H9 (cell line): ENCODE measurements at regions not wholly inside any gene's neighbourhood (a gene's known extent, or its start where the extent isn't known, plus 50 kb on each side); places are given as distances from the start of the nearest gene placed in this dataset.

Experiments
- DNase-seq: peaks from one replicate; pipeline ENCODE4 v3.0.0-alpha.2; 2017
- H2AFZ ChIP-seq: one replicate; pipeline ENCODE4 v1.6.1; 2013; ENCODE audit warnings: mild to moderate bottlenecking, low read length, control low read depth, moderate library complexity
- H2AK5ac ChIP-seq: 2 replicates; pipeline ENCODE4 v1.6.1; 2013; ENCODE audit warnings: low read length, control low read depth, mixed read lengths; ENCODE audit not compliant: insufficient read length
- H2BK120ac ChIP-seq: one replicate; pipeline ENCODE4 v1.6.1; 2013; ENCODE audit warnings: low read depth, mild to moderate bottlenecking, low read length, control low read depth, inconsistent platforms; ENCODE audit not compliant: poor library complexity, severe bottlenecking
- H2BK12ac ChIP-seq: 2 replicates; pipeline ENCODE4 v1.6.1; 2013; ENCODE audit warnings: low read length, control low read depth, mixed read lengths, low read depth; ENCODE audit not compliant: insufficient read length
- H2BK15ac ChIP-seq: 2 replicates; pipeline ENCODE4 v1.6.1; 2013; ENCODE audit warnings: low read depth, low read length, control low read depth
- H2BK20ac ChIP-seq: one replicate; pipeline ENCODE4 v1.6.1; 2013; ENCODE audit warnings: low read depth, mild to moderate bottlenecking, low read length, control low read depth, inconsistent platforms; ENCODE audit not compliant: poor library complexity, severe bottlenecking
- H2BK5ac ChIP-seq: 2 replicates; pipeline ENCODE4 v1.6.1; 2013; ENCODE audit warnings: low read length, control low read depth, mixed read lengths; ENCODE audit not compliant: insufficient read length
- H3K14ac ChIP-seq: 2 replicates; pipeline ENCODE4 v1.6.1; 2013; ENCODE audit warnings: low read length, control low read depth; ENCODE audit not compliant: insufficient read depth
- H3K18ac ChIP-seq: 2 replicates; pipeline ENCODE4 v1.6.1; 2013; ENCODE audit warnings: low read depth, mild to moderate bottlenecking, mixed read lengths, low read length, control low read depth; ENCODE audit not compliant: insufficient read length
- H3K23ac ChIP-seq: 2 replicates; pipeline ENCODE4 v1.6.1; 2013; ENCODE audit warnings: low read length, control low read depth, mixed read lengths, low read depth; ENCODE audit not compliant: insufficient read length
- H3K23me2 ChIP-seq: 2 replicates; pipeline ENCODE4 v1.6.1; 2013; ENCODE audit warnings: low read depth, mild to moderate bottlenecking, mixed read lengths, low read length, control low read depth; ENCODE audit not compliant: insufficient read length, poor library complexity, severe bottlenecking
- H3K27ac ChIP-seq: 2 replicates; pipeline ENCODE4 v1.5.1; 2013; ENCODE audit warnings: low read length, control low read depth, mixed read lengths, low read depth; ENCODE audit not compliant: insufficient read length
- H3K27me3 ChIP-seq: 2 replicates; pipeline ENCODE4 v1.6.1; 2013; ENCODE audit warnings: low read length, control low read depth, inconsistent platforms; ENCODE audit not compliant: insufficient read depth
- H3K4ac ChIP-seq: 2 replicates; pipeline ENCODE4 v1.6.1; 2013; ENCODE audit warnings: low read depth, mild to moderate bottlenecking, control low read depth, inconsistent platforms, low read length, moderate library complexity
- H3K4me1 ChIP-seq: 2 replicates; pipeline ENCODE4 v1.6.1; 2013; ENCODE audit warnings: low read length, control low read depth, inconsistent platforms; ENCODE audit not compliant: insufficient read depth
- H3K4me2 ChIP-seq: 2 replicates; pipeline ENCODE4 v1.6.1; 2013; ENCODE audit warnings: low read length, control low read depth, mixed read lengths; ENCODE audit not compliant: insufficient read length, insufficient read depth
- H3K56ac ChIP-seq: 2 replicates; pipeline ENCODE4 v1.6.1; 2013; ENCODE audit warnings: low read depth, mild to moderate bottlenecking, mixed read lengths, low read length, control low read depth; ENCODE audit not compliant: insufficient read length
- H3K79me1 ChIP-seq: 2 replicates; pipeline ENCODE4 v1.6.1; 2013; ENCODE audit warnings: low read depth, mild to moderate bottlenecking, moderate library complexity, low read length, control low read depth, inconsistent platforms; ENCODE audit not compliant: insufficient read depth, poor library complexity, severe bottlenecking
- H3K79me2 ChIP-seq: 2 replicates; pipeline ENCODE4 v1.6.1; 2013; ENCODE audit warnings: low read length, control low read depth, inconsistent platforms; ENCODE audit not compliant: insufficient read depth
- H3K9ac ChIP-seq: 2 replicates; pipeline ENCODE4 v1.6.1; 2013; ENCODE audit warnings: low read length, control low read depth, mixed read lengths; ENCODE audit not compliant: insufficient read length; ENCODE audit errors: extremely low read depth
- H3K9me3 ChIP-seq: one replicate; pipeline ENCODE4 v1.6.1; 2013; ENCODE audit warnings: low read depth, low read length, inconsistent platforms; ENCODE audit not compliant: control insufficient read depth
- H3T11ph ChIP-seq: one replicate; pipeline ENCODE4 v1.6.1; 2013; ENCODE audit warnings: mild to moderate bottlenecking, low read length, control low read depth, inconsistent platforms
- H4K20me1 ChIP-seq: one replicate; pipeline ENCODE4 v1.6.1; 2013; ENCODE audit not compliant: control insufficient read depth, insufficient read length, insufficient read depth
- H4K5ac ChIP-seq: 2 replicates; pipeline ENCODE4 v1.6.1; 2013; ENCODE audit warnings: low read depth, mild to moderate bottlenecking, mixed read lengths, low read length, control low read depth; ENCODE audit not compliant: insufficient read length
- H4K8ac ChIP-seq: replicated peaks from 2 replicates; pipeline ENCODE4 v1.6.1; 2013; ENCODE audit warnings: low read length, control low read depth, mixed read lengths, low read depth; ENCODE audit not compliant: insufficient read length
- H4K91ac ChIP-seq: 2 replicates; pipeline ENCODE4 v1.6.1; 2013; ENCODE audit warnings: low read depth, mild to moderate bottlenecking, moderate library complexity, mixed read lengths, low read length, control low read depth; ENCODE audit not compliant: insufficient read length
- H3K27ac Mint-ChIP-seq, 3 experiments: 2 replicates in 2 of 3; 3 replicates in 1 of 3; pipeline ENCODE4 v1.8.0; 2020 to 2021; ENCODE audit warnings: mixed read lengths in 3 of 3, mild to moderate bottlenecking in 1 of 3, moderate library complexity in 1 of 3
- H3K27me3 Mint-ChIP-seq: 2 replicates; pipeline ENCODE4 v1.8.0; 2021; ENCODE audit warnings: low read depth, mild to moderate bottlenecking, moderate library complexity, mixed read lengths
- H3K36me3 Mint-ChIP-seq, 3 experiments: 2 replicates in 2 of 3; 3 replicates in 1 of 3; pipeline ENCODE4 v1.8.0; 2020 to 2021; ENCODE audit warnings: low read depth in 3 of 3, mixed read lengths in 3 of 3; ENCODE audit not compliant: insufficient read depth in 1 of 3
- H3K4me1 Mint-ChIP-seq, 2 experiments: 2 replicates each; pipeline ENCODE4 v1.8.0; 2020; ENCODE audit warnings: mixed read lengths in 2 of 2
- H3K4me3 Mint-ChIP-seq, 2 experiments: 2 replicates in 1 of 2; 3 replicates in 1 of 2; pipeline ENCODE4 v1.8.0; 2020 to 2021; ENCODE audit warnings: mild to moderate bottlenecking in 2 of 2, mixed read lengths in 2 of 2, moderate library complexity in 1 of 2
- H3K9me3 Mint-ChIP-seq, 2 experiments: 2 replicates in 1 of 2; 3 replicates in 1 of 2; pipeline ENCODE4 v1.8.0; 2020; ENCODE audit warnings: mild to moderate bottlenecking in 2 of 2, mixed read lengths in 2 of 2, moderate library complexity in 1 of 2
- CTCF ChIP-seq: fragments of 200-600 bp; sonication (generic); conservative IDR thresholded peaks from 3 replicates; pipeline ENCODE4 v1.8.0; 2021; ENCODE audit warnings: antibody characterized with exemption, mild to moderate bottlenecking
- WGBS: extraction: QIAGEN DNeasy Blood & Tissue Kit; methylation state at CpG from one replicate; pipeline ENCODE4 v1.1.7; 2013; ENCODE audit warnings: missing lambda C conversion rate, low lambda C conversion rate, mixed read lengths; ENCODE audit not compliant: insufficient read length; ENCODE audit errors: extremely low coverage; 5-methylcytosine and 5-hydroxymethylcytosine counted together

GRCh38 chr1:244970744-244971551 lies 106.6 kb upstream of the HNRNPU start:
- peaks cover 17 to 27% of the 10 kb centered on the region in 2 experiments for H3K4me1 Mint-ChIP-seq
- H3K4me2 ChIP-seq, result peak overlapping the region; percentile 92
- peak overlapping the region; percentile 85 to 91 for H3K4me3 Mint-ChIP-seq
- H4K5ac ChIP-seq, result peak overlapping the region; percentile 99
- H3K9me3 Mint-ChIP-seq, result no peaks in the 10 kb centered on the region; a peak in 1 of 5 replicates
- H3K56ac ChIP-seq, result peak overlapping the region; percentile 98
- peak overlapping the region; percentile 99 for H4K91ac ChIP-seq
- H2BK5ac ChIP-seq, result peak overlapping the region; percentile 99
- H2BK120ac ChIP-seq, result peak overlapping the region; percentile 99
- no peaks in the 10 kb centered on the region for H4K20me1 ChIP-seq
- H3K27me3 ChIP-seq, result no peaks in the 10 kb centered on the region
- H3K9ac ChIP-seq, result peak overlapping the region; percentile 100
- H3K23me2 ChIP-seq, result peaks cover 14% of the 10 kb centered on the region
- H3K4me1 ChIP-seq, result no peaks in the 10 kb centered on the region
- H3K27ac Mint-ChIP-seq, result peak overlapping the region; percentile 100
- peak overlapping the region; percentile 80 for H3T11ph ChIP-seq
- no peaks in the 10 kb centered on the region for H3K27me3 Mint-ChIP-seq
- peak overlapping the region; percentile 97 for H2BK12ac ChIP-seq
- peaks cover 0 to 10% (median 5%) of the 10 kb centered on the region in 3 experiments; a peak in 4 of 7 replicates for H3K36me3 Mint-ChIP-seq
- WGBS, result no CpG with 5 or more reads among the region's 67 CpGs
- H3K23ac ChIP-seq, result peak overlapping the region; percentile 76
- peak overlapping the region; percentile 100 for H3K18ac ChIP-seq
- no peak overlapping the region; the same call in 1 of the 2 replicates for H2BK15ac ChIP-seq
- no peaks in the 10 kb centered on the region for H3K79me1 ChIP-seq
- peak; percentile 56; the same call in 2 of the 3 replicates for TF ChIP-seq CTCF
- H3K9me3 ChIP-seq, result no peaks in the 10 kb centered on the region
- H4K8ac ChIP-seq, result peak overlapping the region; percentile 99
- H2BK20ac ChIP-seq, result peak overlapping the region; percentile 100
- no peak overlapping the region for H2AFZ ChIP-seq
- peak overlapping the region; percentile 100 for H3K27ac ChIP-seq
- peak; percentile 93 for DNase-seq
- peak overlapping the region; percentile 98 for H3K4ac ChIP-seq
- H2AK5ac ChIP-seq, result peak overlapping the region; percentile 78
- H3K79me2 ChIP-seq, result no peaks in the 10 kb centered on the region
- H3K14ac ChIP-seq, result peak overlapping the region; percentile 100
